ENCODE measurements at regions not wholly inside any gene's neighbourhood (a gene's known extent, or its start where the extent isn't known, plus 50 kb on each side); places are given as distances from the start of the nearest gene placed in this dataset.

- no peak overlapping the region for H3K27ac ChIP-seq
- TF ChIP-seq CTCF (conservative IDR thresholded peaks at IDR 0.05): no peak
Observed at GRCh38 chrX:148265829-148266228, 234.6 kb upstream of the AFF2 start.

- H3K27ac ChIP-seq: no peak overlapping the region
- no peak for TF ChIP-seq CTCF (conservative IDR thresholded peaks at IDR 0.05)
Observed at GRCh38 chrX:148268673-148269072, 231.7 kb upstream of the AFF2 start.

- no peak overlapping the region for H3K27ac ChIP-seq
- no peak for TF ChIP-seq CTCF (conservative IDR thresholded peaks at IDR 0.05)
Observed at GRCh38 chrX:148269513-148269912, 230.9 kb upstream of the AFF2 start.

GRCh38 chrX:148270499-148270898 is 229.9 kb upstream of the AFF2 start:
- no peak overlapping the region for H3K27ac ChIP-seq
- no peak for TF ChIP-seq CTCF (conservative IDR thresholded peaks at IDR 0.05)

- TF ChIP-seq CTCF (conservative IDR thresholded peaks at IDR 0.05): no peak
- H3K27ac ChIP-seq: no peak overlapping the region
Observed at GRCh38 chrX:148271263-148271662, 229.2 kb upstream of the AFF2 start.

GRCh38 chrX:148281920-148282319 is 218.5 kb upstream of the AFF2 start:
- H3K27ac ChIP-seq: no peak overlapping the region
- TF ChIP-seq CTCF (conservative IDR thresholded peaks at IDR 0.05): no peak

GRCh38 chrX:148282504-148282903 is 217.9 kb upstream of the AFF2 start:
- no peak overlapping the region for H3K27ac ChIP-seq
- TF ChIP-seq CTCF (conservative IDR thresholded peaks at IDR 0.05): no peak

- TF ChIP-seq CTCF (conservative IDR thresholded peaks at IDR 0.05): no peak
- H3K27ac ChIP-seq: no peak overlapping the region
Observed at GRCh38 chrX:148284056-148284455, 216.4 kb upstream of the AFF2 start.

All from VCaP (cell line).